ENCODE measurements at regions not wholly inside any gene's neighbourhood (a gene's known extent, or its start where the extent isn't known, plus 50 kb on each side); places are given as distances from the start of the nearest gene placed in this dataset.

DNA sequence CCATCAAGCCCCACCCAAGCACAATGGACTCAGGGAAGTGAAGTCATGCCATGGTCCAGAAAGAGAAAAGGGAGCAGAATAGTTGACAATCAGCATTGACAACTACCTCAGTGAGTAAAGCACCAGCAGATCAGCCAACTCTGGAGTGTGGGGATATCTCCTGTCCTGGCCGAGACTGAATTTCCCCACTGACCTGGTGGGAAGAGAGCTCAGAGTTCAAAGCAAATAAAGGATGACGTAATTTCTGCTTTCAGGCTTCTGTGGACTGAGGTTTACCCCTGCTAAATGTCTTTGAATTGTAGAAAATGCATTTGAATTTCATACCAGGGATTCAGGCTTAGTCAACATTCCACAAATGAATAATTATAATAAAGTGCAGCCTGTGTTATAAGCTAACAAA lies 152.9 kb downstream of the CBLN1 start:
- Mint-ChIP-seq H3K36me3 (no peaks in the 10 kb centered on the region), H3K9me3 (no peaks in the 10 kb centered on the region), H3K4me3 (no peak overlapping the region), H3K27ac (no peak overlapping the region), H3K4me1 (ENCODE audit: unreplicated experiment) (no peaks in the 10 kb centered on the region), H3K27me3 (peaks cover 19% of the 10 kb centered on the region)
- no peak for TF ChIP-seq CTCF (conservative IDR thresholded peaks at IDR 0.05)
- no peak for DNase-seq (ENCODE audit: extremely low spot score, unreplicated experiment)

DNA sequence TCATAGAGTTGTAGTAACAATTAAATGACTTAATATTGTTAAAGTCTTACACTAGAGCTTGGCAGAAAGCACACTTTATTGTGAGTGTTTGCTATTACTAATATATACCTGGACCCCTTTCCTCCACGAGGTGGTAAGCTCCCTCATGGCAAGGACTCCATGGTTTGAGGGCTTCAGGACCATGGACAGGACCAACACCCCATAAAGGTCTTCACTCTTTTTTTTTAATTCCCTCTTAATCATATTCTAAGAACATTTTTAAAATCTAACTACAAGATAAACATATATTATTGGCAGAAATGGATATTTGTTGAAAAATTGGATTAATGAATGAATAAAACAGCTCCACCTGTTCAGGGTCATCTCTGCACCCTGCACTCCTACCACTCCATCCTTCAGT lies 154.5 kb downstream of the CBLN1 start:
- no peak for TF ChIP-seq CTCF (conservative IDR thresholded peaks at IDR 0.05)
- Mint-ChIP-seq H3K36me3 (no peaks in the 10 kb centered on the region), H3K4me1 (ENCODE audit: unreplicated experiment) (no peaks in the 10 kb centered on the region), H3K4me3 (no peak overlapping the region), H3K27ac (no peak overlapping the region), H3K27me3 (peaks cover 15% of the 10 kb centered on the region), H3K9me3 (no peaks in the 10 kb centered on the region)
- no peak for DNase-seq (ENCODE audit: extremely low spot score, unreplicated experiment)

- DNase-seq (ENCODE audit: extremely low spot score, unreplicated experiment): no peak
- peaks cover 19% of the 10 kb centered on the region for H3K27me3 Mint-ChIP-seq
- no peak overlapping the region for H3K4me3 Mint-ChIP-seq
- no peaks in the 10 kb centered on the region for H3K4me1 Mint-ChIP-seq (ENCODE audit: unreplicated experiment)
- H3K27ac Mint-ChIP-seq: no peak overlapping the region
- H3K9me3 Mint-ChIP-seq: no peaks in the 10 kb centered on the region
- no peak for TF ChIP-seq CTCF (conservative IDR thresholded peaks at IDR 0.05)
- no peaks in the 10 kb centered on the region for H3K36me3 Mint-ChIP-seq
Measured at GRCh38 chr16:49121636-49122035, 160.0 kb downstream of the CBLN1 start.

GRCh38 chr16:49120631-49121030 lies 161.0 kb downstream of the CBLN1 start:
- Mint-ChIP-seq H3K36me3 (no peaks in the 10 kb centered on the region), H3K27ac (no peak overlapping the region), H3K4me1 (ENCODE audit: unreplicated experiment) (no peaks in the 10 kb centered on the region), H3K9me3 (no peaks in the 10 kb centered on the region), H3K4me3 (no peak overlapping the region), H3K27me3 (peaks cover 19% of the 10 kb centered on the region)
- DNase-seq (ENCODE audit: extremely low spot score, unreplicated experiment): no peak
- TF ChIP-seq CTCF (conservative IDR thresholded peaks at IDR 0.05): no peak

DNA sequence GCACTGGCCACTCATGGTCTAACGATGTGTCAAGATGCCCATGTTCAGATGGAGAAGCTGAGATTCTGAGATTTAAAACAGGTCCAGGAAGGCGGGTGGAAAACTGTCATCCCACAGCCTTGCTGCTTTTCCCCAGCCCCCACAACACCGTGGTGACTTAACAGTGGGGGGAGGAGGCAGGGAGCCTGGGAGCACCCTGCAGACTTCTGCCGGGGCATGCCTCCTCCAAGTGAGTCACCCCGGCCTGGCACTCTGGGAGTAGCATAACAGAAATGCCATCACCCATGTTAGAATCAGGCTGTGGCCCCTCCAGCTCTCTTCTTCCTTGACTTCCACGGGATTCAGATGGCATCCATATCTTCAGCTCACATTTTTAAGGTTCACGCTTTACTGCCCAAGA lies 164.8 kb downstream of the CBLN1 start:
- Mint-ChIP-seq H3K36me3 (no peaks in the 10 kb centered on the region), H3K9me3 (no peaks in the 10 kb centered on the region), H3K4me3 (no peak overlapping the region), H3K27me3 (peaks cover 28% of the 10 kb centered on the region), H3K27ac (no peak overlapping the region), H3K4me1 (ENCODE audit: unreplicated experiment) (no peaks in the 10 kb centered on the region)
- DNase-seq (ENCODE audit: extremely low spot score, unreplicated experiment): no peak
- no peak for TF ChIP-seq CTCF (conservative IDR thresholded peaks at IDR 0.05)

GRCh38 chr16:49115956-49116355 lies 165.7 kb downstream of the CBLN1 start:
- no peaks in the 10 kb centered on the region for H3K36me3 Mint-ChIP-seq
- no peak overlapping the region for H3K27ac Mint-ChIP-seq
- peaks cover 28% of the 10 kb centered on the region for H3K27me3 Mint-ChIP-seq
- no peaks in the 10 kb centered on the region for H3K9me3 Mint-ChIP-seq
- no peak for DNase-seq (ENCODE audit: extremely low spot score, unreplicated experiment)
- H3K4me3 Mint-ChIP-seq: no peak overlapping the region
- TF ChIP-seq CTCF (conservative IDR thresholded peaks at IDR 0.05): no peak
- H3K4me1 Mint-ChIP-seq (ENCODE audit: unreplicated experiment): no peaks in the 10 kb centered on the region

Data from type B pancreatic cell (in vitro differentiated cells).